Esophagus muscularis mucosa (tissue), 4 donors: ENCODE measurements at regions not wholly inside any gene's neighbourhood (a gene's known extent, or its start where the extent isn't known, plus 50 kb on each side); places are given as distances from the start of the nearest gene placed in this dataset.
"Not testable (repeated sequence)": the region's sequence is repeated elsewhere in the genome, so short reads cannot be mapped to it uniquely, and the experiment has no call there.

Experiments used
- EP300 ChIP-seq: sonication (generic); formaldehyde crosslinking; IDR thresholded peaks from one replicate; pipeline ENCODE4 v1.6.1; 2017; ENCODE audit warnings: antibody characterized with exemption
- POLR2A ChIP-seq: fragments of 450-650 bp; IDR thresholded peaks from one replicate; pipeline ENCODE4 v1.6.1; 2017; ENCODE audit warnings: antibody characterized with exemption, moderate library complexity, mild to moderate bottlenecking, low read depth
- POLR2AphosphoS5 ChIP-seq, 2 donors: sonication (generic); formaldehyde crosslinking; IDR thresholded peaks; one replicate each; pipeline ENCODE4 v1.6.1; 2017; ENCODE audit warnings: antibody characterized with exemption in 2 of 2
- TF ChIP-seq, protein P1 (sequence below), 3 experiments: fragments of 200-600 bp in 2 of 3; fragments of 450-650 bp in 1 of 3; sonication (generic) in 2 of 3; IDR thresholded peaks; one replicate each; pipeline ENCODE4 v1.5.1; 2017 to 2019; ENCODE audit warnings: antibody characterized with exemption in 3 of 3, mild to moderate bottlenecking in 2 of 3, moderate library complexity in 1 of 3

DNA sequence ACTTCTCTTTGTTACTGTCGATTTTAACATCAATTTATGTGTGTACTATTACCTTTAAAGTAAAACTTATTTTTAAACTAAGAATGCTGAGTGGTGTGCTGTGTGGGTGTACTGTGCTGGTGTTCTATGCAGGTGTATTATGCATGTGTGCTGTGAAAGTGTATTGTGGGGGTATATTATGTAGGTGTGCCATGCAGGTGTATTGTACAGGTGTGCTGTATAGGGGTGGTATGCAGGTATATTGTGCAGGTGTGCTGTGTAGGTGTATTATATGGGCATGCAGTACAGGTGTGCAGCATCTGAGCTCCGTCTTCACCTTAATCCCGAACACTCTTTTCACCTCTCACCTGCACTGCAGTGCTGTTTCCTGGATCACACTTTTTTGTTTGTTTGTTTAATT is 94.4 kb upstream of the SAMD11 start:
- TF ChIP-seq POLR2A; EP300; POLR2AphosphoS5 (IDR thresholded peaks at IDR 0.05): not testable (repeated sequence)
- TF ChIP-seq, protein P1, sequence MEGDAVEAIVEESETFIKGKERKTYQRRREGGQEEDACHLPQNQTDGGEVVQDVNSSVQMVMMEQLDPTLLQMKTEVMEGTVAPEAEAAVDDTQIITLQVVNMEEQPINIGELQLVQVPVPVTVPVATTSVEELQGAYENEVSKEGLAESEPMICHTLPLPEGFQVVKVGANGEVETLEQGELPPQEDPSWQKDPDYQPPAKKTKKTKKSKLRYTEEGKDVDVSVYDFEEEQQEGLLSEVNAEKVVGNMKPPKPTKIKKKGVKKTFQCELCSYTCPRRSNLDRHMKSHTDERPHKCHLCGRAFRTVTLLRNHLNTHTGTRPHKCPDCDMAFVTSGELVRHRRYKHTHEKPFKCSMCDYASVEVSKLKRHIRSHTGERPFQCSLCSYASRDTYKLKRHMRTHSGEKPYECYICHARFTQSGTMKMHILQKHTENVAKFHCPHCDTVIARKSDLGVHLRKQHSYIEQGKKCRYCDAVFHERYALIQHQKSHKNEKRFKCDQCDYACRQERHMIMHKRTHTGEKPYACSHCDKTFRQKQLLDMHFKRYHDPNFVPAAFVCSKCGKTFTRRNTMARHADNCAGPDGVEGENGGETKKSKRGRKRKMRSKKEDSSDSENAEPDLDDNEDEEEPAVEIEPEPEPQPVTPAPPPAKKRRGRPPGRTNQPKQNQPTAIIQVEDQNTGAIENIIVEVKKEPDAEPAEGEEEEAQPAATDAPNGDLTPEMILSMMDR (IDR thresholded peaks at IDR 0.05) = not testable (repeated sequence)
